SK-N-SH (cell line): ENCODE measurements at regions not wholly inside any gene's neighbourhood (a gene's known extent, or its start where the extent isn't known, plus 50 kb on each side); places are given as distances from the start of the nearest gene placed in this dataset.
A peak's percentile ranks its signal among the peaks of the same experiment; 100 is the strongest.

Experiments used
- CTCF ChIA-PET: fragments of 300-600, 350-600 bp; formaldehyde crosslinking; extraction: SDS; loops from one replicate; lab custom pipeline; 2021; lab: Yijun Ruan, JAX
- POLR2A ChIA-PET: fragments of 350-600 bp; sonication (Branson Sonifier 250); formaldehyde crosslinking; extraction: SDS; loops from one replicate; lab custom pipeline; 2020; ENCODE audit warnings: antibody characterized with exemption, inconsistent platforms; lab: Yijun Ruan, JAX
- DNase-seq: peaks from one replicate; pipeline ENCODE4 v3.0.0; 2012
- H2AFZ ChIP-seq: fragments of 200-600 bp; sonication (generic); 2 replicates; pipeline ENCODE4 v1.8.1; 2016; ENCODE audit warnings: antibody characterized with exemption, mild to moderate bottlenecking, low read depth
- H3F3A ChIP-seq: fragments of 200-600 bp; sonication (generic); replicated peaks from 2 replicates; pipeline ENCODE3; 2016; ENCODE audit warnings: antibody characterized with exemption, mild to moderate bottlenecking; ENCODE audit not compliant: insufficient read depth
- H3K27ac ChIP-seq, 2 experiments: fragments of 200-500 bp in 1 of 2; fragments of 200-600 bp in 1 of 2; sonication (Bioruptor generic) in 1 of 2; sonication (generic), shearing (Covaris generic) in 1 of 2; 2 replicates each; pipeline versions ENCODE4 v1.5.1 to v1.6.1; 2014 to 2016; ENCODE audit warnings: low read depth in 2 of 2, inconsistent platforms in 1 of 2, low read length in 1 of 2, mild to moderate bottlenecking in 1 of 2, mixed read lengths in 1 of 2
- H3K27me3 ChIP-seq: fragments of 200-600 bp; sonication (generic), shearing (Covaris generic); 2 replicates; pipeline ENCODE4 v1.6.1; 2016; ENCODE audit warnings: mixed run types; ENCODE audit not compliant: insufficient read depth
- H3K36me3 ChIP-seq, 2 experiments: fragments of 200-500 bp in 1 of 2; fragments of 200-600 bp in 1 of 2; sonication (Bioruptor generic) in 1 of 2; sonication (generic) in 1 of 2; replicated peaks in 1 of 2; 2 replicates each; pipeline versions ENCODE3 to v1.5.1; 2014 to 2016; ENCODE audit warnings: low read length in 1 of 2, mild to moderate bottlenecking in 1 of 2; ENCODE audit not compliant: insufficient read depth in 2 of 2, control insufficient read depth in 1 of 2
- H3K4me1 ChIP-seq, 2 experiments: fragments of 200-500 bp in 1 of 2; fragments of 200-600 bp in 1 of 2; sonication (Bioruptor generic) in 1 of 2; sonication (generic), shearing (Covaris generic) in 1 of 2; 2 replicates each; pipeline versions ENCODE4 v1.5.1 to v1.6.1; 2014 to 2016; ENCODE audit warnings: low read depth in 1 of 2, low read length in 1 of 2, mixed run types in 1 of 2; ENCODE audit not compliant: insufficient read depth in 2 of 2, control insufficient read depth in 1 of 2
- H3K4me2 ChIP-seq: fragments of 200-600 bp; sonication (generic), shearing (Covaris generic); 2 replicates; pipeline ENCODE4 v1.6.1; 2017; ENCODE audit warnings: mixed run types
- H3K4me3 ChIP-seq, 2 experiments: fragments of 200-500 bp in 1 of 2; fragments of 200-600 bp in 1 of 2; sonication (Bioruptor generic) in 1 of 2; sonication (generic), shearing (Covaris generic) in 1 of 2; 2 replicates each; pipeline versions ENCODE4 v1.5.1 to v1.8.1; 2014 to 2016; ENCODE audit warnings: low read depth in 2 of 2, inconsistent platforms in 1 of 2, low read length in 1 of 2, mild to moderate bottlenecking in 1 of 2, mixed read lengths in 1 of 2, moderate library complexity in 1 of 2
- H3K79me2 ChIP-seq: fragments of 200-600 bp; sonication (generic); 2 replicates; pipeline ENCODE4 v1.8.1; 2017; ENCODE audit warnings: mild to moderate bottlenecking; ENCODE audit not compliant: insufficient read depth
- H3K9ac ChIP-seq: fragments of 200-600 bp; sonication (generic); 2 replicates; pipeline ENCODE4 v1.6.1; 2017; ENCODE audit warnings: mixed run types
- H3K9me2 ChIP-seq: fragments of 200-600 bp; sonication (generic); 2 replicates; pipeline ENCODE4 v1.6.1; 2017; ENCODE audit warnings: mixed run types
- H3K9me3 ChIP-seq: fragments of 200-600 bp; sonication (generic); 2 replicates; pipeline ENCODE4 v1.6.1; 2017; ENCODE audit warnings: mixed run types, mild to moderate bottlenecking, moderate library complexity
- H4K20me1 ChIP-seq: fragments of 200-600 bp; sonication (generic); 2 replicates; pipeline ENCODE4 v1.6.1; 2017; ENCODE audit warnings: mild to moderate bottlenecking, mixed run types; ENCODE audit not compliant: insufficient read depth
- FOXM1 ChIP-seq: IDR thresholded peaks from 2 replicates; pipeline ENCODE4 v1.4.0; 2012; ENCODE audit warnings: low read depth, mild to moderate bottlenecking
- GATA2 ChIP-seq: sonication (generic); formaldehyde crosslinking; IDR thresholded peaks from 2 replicates; pipeline ENCODE4 v1.5.0; 2020; ENCODE audit warnings: mild to moderate bottlenecking, missing genetic modification reagents
- MEF2A ChIP-seq: IDR thresholded peaks from 2 replicates; pipeline ENCODE4 v1.4.0; 2012; ENCODE audit warnings: low read depth, borderline replicate concordance
- MXI1 ChIP-seq: IDR thresholded peaks from 2 replicates; pipeline ENCODE4 v1.6.1; 2012; ENCODE audit warnings: mild to moderate bottlenecking, low read depth, low read length, improper control_type of control experiment
- NFIC ChIP-seq: IDR thresholded peaks from 2 replicates; pipeline ENCODE4 v1.4.0; 2012; ENCODE audit warnings: borderline replicate concordance
- NRF1 ChIP-seq: IDR thresholded peaks from 2 replicates; pipeline ENCODE4 v1.6.1; 2012; ENCODE audit warnings: low read depth, mild to moderate bottlenecking, low read length
- RXRA ChIP-seq: IDR thresholded peaks from 2 replicates; pipeline ENCODE4 v1.4.0; 2012; ENCODE audit warnings: low read depth, mild to moderate bottlenecking, borderline replicate concordance
- SIN3A ChIP-seq: IDR thresholded peaks from 2 replicates; pipeline ENCODE4 v1.6.1; 2012; ENCODE audit warnings: low read depth, mild to moderate bottlenecking, low read length, moderate library complexity, borderline replicate concordance
- SMC3 ChIP-seq: IDR thresholded peaks from 2 replicates; pipeline ENCODE4 v1.6.1; 2012; ENCODE audit warnings: low read depth, low read length, improper control_type of control experiment
- TAF1 ChIP-seq: IDR thresholded peaks from 2 replicates; pipeline ENCODE4 v1.6.1; 2012; ENCODE audit warnings: low read depth, mild to moderate bottlenecking, low read length, moderate library complexity, borderline replicate concordance
- TEAD4 ChIP-seq: IDR thresholded peaks from 2 replicates; pipeline ENCODE4 v1.4.0; 2012; ENCODE audit warnings: mild to moderate bottlenecking, borderline replicate concordance; ENCODE audit not compliant: insufficient read depth
- YY1 ChIP-seq: IDR thresholded peaks from 2 replicates; pipeline ENCODE4 v1.4.0; 2012; ENCODE audit warnings: low read depth, mild to moderate bottlenecking
- WGBS: methylation state at CpG from one replicate; pipeline ENCODE4 v1.1.6; 2017; ENCODE audit warnings: low lambda C conversion rate; 5-methylcytosine and 5-hydroxymethylcytosine counted together
- TF ChIP-seq, protein P1 (sequence below): IDR thresholded peaks from 2 replicates; pipeline ENCODE4 v1.4.0; 2012; ENCODE audit warnings: low read depth

DNA sequence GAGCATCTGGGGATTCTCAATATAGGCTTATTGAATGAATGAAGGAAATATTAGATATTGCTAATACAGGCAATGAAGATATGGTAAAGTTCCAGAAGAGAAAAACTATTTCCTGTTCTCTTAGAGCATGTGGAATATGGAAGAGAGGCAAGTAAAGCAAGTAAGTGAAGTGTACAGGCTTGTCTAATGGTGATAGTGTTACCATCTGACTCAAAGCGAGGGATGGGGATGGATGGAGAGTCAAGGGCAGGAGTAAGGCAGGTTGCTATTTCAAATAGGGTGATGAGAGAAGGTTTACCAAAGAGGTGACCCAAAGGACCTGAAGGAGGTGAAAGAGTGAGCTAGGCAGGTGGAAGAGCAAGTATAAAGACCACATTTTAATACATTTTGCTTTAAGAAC, 55.2 kb upstream of the SLC38A11 start:
- no peaks in the 10 kb centered on the region for H3K36me3 ChIP-seq
- WGBS = 97% methylated on average over 1 of the region's 1 CpG
- H3K4me3 ChIP-seq = no peak overlapping the region
- H3K4me2 ChIP-seq = no peak overlapping the region
- POLR2A ChIA-PET = no interaction called here
- TF ChIP-seq, protein P1, sequence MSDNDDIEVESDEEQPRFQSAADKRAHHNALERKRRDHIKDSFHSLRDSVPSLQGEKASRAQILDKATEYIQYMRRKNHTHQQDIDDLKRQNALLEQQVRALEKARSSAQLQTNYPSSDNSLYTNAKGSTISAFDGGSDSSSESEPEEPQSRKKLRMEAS = no peak
- TF ChIP-seq YY1 = no peak
- no peak for TF ChIP-seq RXRA
- TF ChIP-seq TEAD4 = no peak
- no peak for TF ChIP-seq NRF1
- TF ChIP-seq TAF1 = no peak
- TF ChIP-seq GATA2 (CRISPR knock-in tag) = no peak
- TF ChIP-seq SMC3 = no peak
- TF ChIP-seq SIN3A = no peak
- TF ChIP-seq, all 33 proteins: peak for 0
- Histone ChIP-seq H3K27me3 (no peaks in the 10 kb centered on the region), H3K9me3 (no peaks in the 10 kb centered on the region), H3K9ac (no peak overlapping the region), H4K20me1 (no peaks in the 10 kb centered on the region), H3K4me1 (no peaks in the 10 kb centered on the region), H3K79me2 (no peaks in the 10 kb centered on the region), H2AFZ (no peak overlapping the region), H3K27ac (no peak overlapping the region), H3F3A (no peaks in the 10 kb centered on the region), H3K9me2 (no peaks in the 10 kb centered on the region)
- CTCF ChIA-PET = interaction anchor here (1.0 to 2.2 kb wide), 2 partner anchors 193 to 197 kb away, joined by 3 to 12 read pairs; partner anchors contain the start of gene SCN3A
- DNase-seq = no peak

DNA sequence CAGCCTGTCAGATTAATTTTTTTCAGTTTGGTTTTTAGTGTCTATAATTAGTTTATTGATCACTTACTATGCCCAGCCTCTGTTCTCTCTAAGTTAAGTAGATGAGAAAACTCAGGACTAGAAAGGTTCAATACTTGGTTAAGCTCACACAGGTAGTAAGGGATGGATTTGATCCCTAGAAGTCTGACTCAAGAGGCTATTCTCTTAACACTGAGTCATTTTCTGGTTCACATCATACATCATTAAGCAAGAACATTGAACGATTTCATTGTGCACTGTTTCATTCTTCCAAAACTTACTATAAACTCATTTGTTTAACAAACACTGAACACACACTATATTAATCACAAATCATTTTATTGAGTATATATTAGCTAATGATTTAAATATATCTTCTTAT, 54.1 kb upstream of the SLC38A11 start:
- Histone ChIP-seq H3K9me2 (no peaks in the 10 kb centered on the region), H3K9ac (no peak overlapping the region), H3K9me3 (no peaks in the 10 kb centered on the region), H3K4me2 (no peak overlapping the region), H3K4me1 (no peaks in the 10 kb centered on the region; a peak in 1 of 4 replicates), H3K27ac (no peak overlapping the region), H3K36me3 (no peaks in the 10 kb centered on the region), H3K79me2 (no peaks in the 10 kb centered on the region), H2AFZ (peak overlapping the region; percentile 7; the same call in 1 of the 2 replicates), H3F3A (no peaks in the 10 kb centered on the region), H4K20me1 (no peaks in the 10 kb centered on the region), H3K4me3 (no peak overlapping the region; a peak in 1 of 4 replicates), H3K27me3 (no peaks in the 10 kb centered on the region)
- CTCF ChIA-PET = interaction anchor here (0.5 to 1.7 kb wide), 2 partner anchors 194 to 286 kb away, joined by 3 to 4 read pairs; partner anchors contain the start of gene SCN3A
- 47% methylated on average over 1 of the region's 1 CpG for WGBS
- POLR2A ChIA-PET = no interaction called here
- TF ChIP-seq MXI1 (no peak), SIN3A (no peak), NFIC (no peak), RXRA (no peak), GATA2 (CRISPR knock-in tag) (no peak), FOXM1 (no peak), MEF2A (no peak)
- no peak for DNase-seq
